Fibroblast of villous mesenchyme (primary cell): ENCODE measurements at regions not wholly inside any gene's neighbourhood (a gene's known extent, or its start where the extent isn't known, plus 50 kb on each side); places are given as distances from the start of the nearest gene placed in this dataset.

Experiments used
- DNase-seq: peaks from one replicate; pipeline ENCODE4 v3.0.0-alpha.2; 2010; ENCODE audit warnings: low read depth
- H3K4me3 ChIP-seq: 2 replicates; pipeline ENCODE4 v1.5.1; 2011; ENCODE audit warnings: low read depth, mild to moderate bottlenecking, low read length
- CTCF ChIP-seq: IDR thresholded peaks from 2 replicates; pipeline ENCODE4 v1.5.1; 2012; ENCODE audit warnings: low read depth, mild to moderate bottlenecking, low read length; ENCODE audit not compliant: insufficient read depth

GRCh38 chr3:23656199-23656598 is 149.6 kb upstream of the UBE2E1 start:
- TF ChIP-seq CTCF: no peak
- no peak overlapping the region for H3K4me3 ChIP-seq
- DNase-seq: no peak

GRCh38 chr3:23656821-23657220 is 148.9 kb upstream of the UBE2E1 start:
- no peak overlapping the region for H3K4me3 ChIP-seq
- no peak for DNase-seq
- no peak for TF ChIP-seq CTCF

- no peak for DNase-seq
- no peak for TF ChIP-seq CTCF
- H3K4me3 ChIP-seq: no peak overlapping the region
Measured at GRCh38 chr3:23657647-23658046, 148.1 kb upstream of the UBE2E1 start.

DNA sequence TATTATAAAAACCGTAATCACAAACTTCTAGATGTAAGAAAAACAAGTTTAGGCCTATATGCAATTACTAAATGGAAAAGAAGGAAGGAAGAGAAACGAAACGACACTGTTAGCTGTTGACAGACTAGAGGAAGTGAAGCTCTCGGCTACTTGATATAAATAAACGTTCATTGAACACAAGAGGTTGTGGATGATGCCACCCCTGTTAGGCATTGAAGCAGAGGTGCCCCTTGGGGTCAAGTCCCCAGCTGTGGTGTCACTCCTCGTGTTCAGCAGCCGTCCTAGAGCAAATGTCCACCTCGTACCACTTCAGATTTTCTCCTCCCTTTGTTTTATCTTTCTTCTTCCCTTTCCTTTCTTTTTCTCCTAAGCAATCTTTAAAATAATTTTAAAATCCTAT is 146.5 kb upstream of the UBE2E1 start:
- no peak for TF ChIP-seq CTCF

DNA sequence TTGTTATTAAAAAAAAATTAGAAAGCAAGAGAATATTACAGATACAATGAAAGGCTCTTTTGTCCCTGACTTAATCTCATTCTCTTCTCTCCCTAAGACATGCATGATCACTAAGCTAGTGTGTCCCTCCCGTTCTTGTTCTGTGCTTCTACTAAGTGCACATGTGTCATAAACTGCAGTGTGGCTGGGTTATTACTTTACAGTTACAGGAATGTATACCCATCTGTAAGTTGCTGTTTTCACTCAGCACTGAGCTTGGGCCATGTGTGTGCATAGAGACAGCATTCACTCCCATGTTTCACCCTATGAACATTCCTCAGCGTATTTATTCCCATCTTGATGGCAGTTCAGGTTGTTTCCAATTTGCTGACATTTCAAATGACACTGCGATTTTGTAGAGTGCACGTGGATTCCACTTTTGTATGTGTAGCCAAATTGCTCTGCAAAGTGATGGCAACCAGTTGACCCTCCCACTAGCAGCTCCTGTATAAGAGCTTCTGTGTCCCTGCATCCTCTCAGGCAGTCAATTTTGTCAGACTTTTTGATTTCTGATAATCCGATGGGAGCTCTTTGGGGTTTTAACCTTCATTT is 145.8 kb upstream of the UBE2E1 start:
- DNase-seq: no peak
- no peak for TF ChIP-seq CTCF
- H3K4me3 ChIP-seq: no peak overlapping the region

More for the DNA sequence above, 146.5 kb upstream of the UBE2E1 start:
- no peak for DNase-seq
- H3K4me3 ChIP-seq: no peak overlapping the region

GRCh38 chr3:23662079-23662617 is 143.6 kb upstream of the UBE2E1 start:
- TF ChIP-seq CTCF: no peak
- no peak overlapping the region for H3K4me3 ChIP-seq
- peak; percentile 92 for DNase-seq

DNA sequence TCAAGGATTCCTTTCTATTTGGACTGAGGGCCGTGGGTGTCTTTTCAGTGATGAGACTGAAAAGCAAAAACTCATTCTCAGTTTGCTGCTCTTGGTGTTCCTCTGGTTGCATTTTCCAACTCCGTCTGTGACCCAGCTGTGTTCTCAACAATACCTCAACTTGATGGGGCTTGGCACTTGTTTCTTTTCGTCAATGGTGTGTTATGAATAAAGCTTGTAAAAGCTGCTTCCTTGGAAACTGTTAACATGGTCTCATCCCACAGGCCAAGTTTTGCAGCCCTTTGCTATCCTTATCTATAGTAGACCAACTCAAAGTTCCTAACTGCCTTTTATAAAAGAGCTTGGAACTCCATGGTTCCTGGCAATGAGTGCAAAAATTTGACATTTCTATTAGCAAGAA is 142.5 kb upstream of the UBE2E1 start:
- no peak overlapping the region for H3K4me3 ChIP-seq
- DNase-seq: peak; percentile 59
- TF ChIP-seq CTCF: no peak
